Retinal pigment epithelial cell (primary cell): ENCODE measurements at regions not wholly inside any gene's neighbourhood (a gene's known extent, or its start where the extent isn't known, plus 50 kb on each side); places are given as distances from the start of the nearest gene placed in this dataset.

ENCODE experiments used
- DNase-seq: peaks from one replicate; pipeline ENCODE4 v3.0.0-alpha.2; 2010; ENCODE audit warnings: low read depth
- H3K4me3 ChIP-seq: 2 replicates; pipeline ENCODE4 v1.5.1; 2011; ENCODE audit warnings: mild to moderate bottlenecking, low read length, control low read depth, moderate library complexity
- CTCF ChIP-seq: conservative IDR thresholded peaks from 2 replicates; pipeline ENCODE4 v1.5.1; 2011; ENCODE audit warnings: low read depth, low read length, control low read depth, inconsistent platforms

GRCh38 chr11:81267246-81267645, 1466.4 kb downstream of the FAM181B start:
- no peak for DNase-seq
- TF ChIP-seq CTCF: no peak
- H3K4me3 ChIP-seq: no peak overlapping the region

GRCh38 chr11:81259471-81259870, 1474.2 kb downstream of the FAM181B start:
- TF ChIP-seq CTCF: no peak
- H3K4me3 ChIP-seq: no peak overlapping the region
- no peak for DNase-seq

GRCh38 chr11:81255895-81256294, 1477.8 kb downstream of the FAM181B start:
- no peak overlapping the region for H3K4me3 ChIP-seq
- TF ChIP-seq CTCF: no peak
- DNase-seq: peak; percentile 27

GRCh38 chr11:81253244-81253643, 1480.4 kb downstream of the FAM181B start:
- no peak for TF ChIP-seq CTCF
- peak; percentile 20 for DNase-seq
- no peak overlapping the region for H3K4me3 ChIP-seq

GRCh38 chr11:81246941-81247340, 1486.7 kb downstream of the FAM181B start:
- no peak overlapping the region for H3K4me3 ChIP-seq
- TF ChIP-seq CTCF: no peak
- no peak for DNase-seq

- TF ChIP-seq CTCF: no peak
- no peak for DNase-seq
- no peak overlapping the region for H3K4me3 ChIP-seq
These were observed 1487.9 kb downstream of the FAM181B start for GRCh38 chr11:81245791-81246190.

GRCh38 chr11:81241672-81242275, 1491.9 kb downstream of the FAM181B start:
- H3K4me3 ChIP-seq: no peak overlapping the region
- DNase-seq: no peak
- no peak for TF ChIP-seq CTCF
